ENCODE measurements at regions not wholly inside any gene's neighbourhood (a gene's known extent, or its start where the extent isn't known, plus 50 kb on each side); places are given as distances from the start of the nearest gene placed in this dataset.

DNA sequence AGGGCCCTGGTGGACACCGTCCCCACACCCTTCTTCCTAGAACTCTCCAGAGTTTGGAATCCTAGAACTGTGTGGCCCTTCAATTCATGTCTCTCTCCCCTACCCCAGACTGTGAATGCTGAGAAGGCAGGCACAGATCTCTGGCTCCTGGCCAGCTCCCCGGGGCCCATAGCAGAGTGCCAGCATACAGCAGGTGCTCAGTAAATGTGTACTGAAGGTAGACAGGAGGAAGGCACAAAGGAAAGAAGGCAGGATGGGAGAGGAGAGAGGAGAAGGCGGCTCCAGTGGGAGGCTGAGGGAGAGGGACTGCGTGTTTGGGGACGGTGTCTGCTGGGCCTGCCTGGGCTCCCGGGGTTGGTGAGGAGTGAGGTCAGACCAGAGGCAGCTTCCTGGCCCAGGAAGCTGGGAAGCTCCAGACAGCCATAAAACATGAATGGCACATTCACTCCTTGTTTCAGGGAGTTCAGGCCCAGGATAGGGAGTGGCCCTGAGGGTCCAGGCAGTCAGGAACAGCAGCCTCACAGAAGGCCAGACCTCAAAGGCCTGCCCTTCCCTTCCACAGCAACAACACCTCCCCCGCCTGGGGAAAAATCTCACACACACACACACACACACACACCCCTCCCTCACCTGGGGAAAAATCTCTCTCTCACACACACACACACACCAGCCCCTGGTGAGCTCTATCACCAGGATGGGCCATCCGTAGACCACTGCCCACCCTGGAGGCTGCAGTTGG, 137.1 kb upstream of the PRR20G start:
- no peak for DNase-seq
- peaks cover 0 to 3% (median 0%) of the 10 kb centered on the region in 7 donors for H3K9me3 Mint-ChIP-seq

More for the DNA sequence above, 137.1 kb upstream of the PRR20G start:
- H3K27me3 Mint-ChIP-seq (ENCODE audit: low read depth in 3 of 3): peaks cover 43 to 66% (median 44%) of the 10 kb centered on the region in 3 donors
- WGBS (ENCODE audit: insufficient coverage): 76% methylated on average over 6 of the region's 8 CpGs
- intact Hi-C loops (cut with micrococcal nuclease): no loop called here
- no peaks in the 10 kb centered on the region for H3K4me1 Mint-ChIP-seq
- H3K27me3 ChIP-seq (ENCODE audit: control insufficient read depth in 2 of 2, insufficient read depth in 2 of 2, low read length in 2 of 2): peaks cover 0 to 31% of the 10 kb centered on the region in 2 donors
- H3K9ac ChIP-seq (ENCODE audit: insufficient read depth, low read length, poor library complexity, severe bottlenecking): no peak overlapping the region
- no peak overlapping the region for H2AFZ ChIP-seq (ENCODE audit: insufficient read depth, low read depth, low read length, poor library complexity, severe bottlenecking)
- no peak overlapping the region for H3K4me2 ChIP-seq (replicated peaks; ENCODE audit: extremely low read depth, low read length, poor library complexity, severe bottlenecking)
- no peak overlapping the region for H3K4me3 ChIP-seq (replicated peaks in 1 of 3; ENCODE audit: low read depth in 2 of 3, low read length in 3 of 3)
- no peaks in the 10 kb centered on the region for H3K4me1 ChIP-seq (ENCODE audit: control insufficient read depth in 1 of 2, insufficient read depth in 2 of 2, low read length in 2 of 2)
- peak overlapping the region in 1 of 7 donors; percentile 33 for H3K27ac Mint-ChIP-seq
- H3K27ac ChIP-seq (ENCODE audit: low read depth in 1 of 2, low read length in 2 of 2): no peak overlapping the region
- no peaks in the 10 kb centered on the region for H3K9me3 ChIP-seq (replicated peaks in 1 of 2; ENCODE audit: control insufficient read depth in 1 of 2, insufficient read depth in 1 of 2, low read length in 2 of 2)
- H3K36me3 Mint-ChIP-seq: no peaks in the 10 kb centered on the region
- H3K4me3 Mint-ChIP-seq: peak overlapping the region in 1 of 2 donors; percentile 1
- no peaks in the 10 kb centered on the region for H3K36me3 ChIP-seq (replicated peaks in 1 of 2; ENCODE audit: control insufficient read depth in 1 of 2, insufficient read depth in 2 of 2, low read length in 2 of 2)
- no peaks in the 10 kb centered on the region for H3K79me2 ChIP-seq (ENCODE audit: insufficient read depth, low read length)
- TF ChIP-seq CTCF (IDR thresholded peaks at IDR 0.05): no peak
- no peaks in the 10 kb centered on the region for H4K20me1 ChIP-seq (ENCODE audit: insufficient read depth, low read length)
